ENCODE measurements at regions not wholly inside any gene's neighbourhood (a gene's known extent, or its start where the extent isn't known, plus 50 kb on each side); places are given as distances from the start of the nearest gene placed in this dataset.

DNA sequence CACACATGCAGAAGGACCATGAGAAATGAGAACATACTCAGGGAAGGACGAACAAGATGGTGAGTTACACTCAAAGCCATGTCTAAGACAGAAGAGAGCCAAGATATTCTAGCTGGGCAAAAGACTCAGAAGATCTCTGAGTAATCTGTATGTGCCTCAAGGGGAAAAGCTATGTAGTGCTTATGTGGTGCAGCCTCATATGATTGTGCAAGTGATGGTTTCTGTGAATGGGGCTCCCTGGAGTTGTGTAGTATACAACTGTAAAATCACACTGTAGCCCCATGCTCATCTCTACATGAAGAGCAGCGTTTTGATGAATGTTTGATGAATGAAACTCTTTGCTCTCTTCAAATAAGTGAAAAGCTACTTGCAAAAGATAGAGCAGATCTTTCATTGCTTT is 57.5 kb downstream of the OSR1 start:
- Mint-ChIP-seq H3K36me3 (ENCODE audit: low read depth) (no peaks in the 10 kb centered on the region), H3K27ac (no peak overlapping the region), H3K9me3 (peaks cover 12% of the 10 kb centered on the region), H3K4me1 (ENCODE audit: low read depth) (no peaks in the 10 kb centered on the region), H3K4me3 (no peak overlapping the region), H3K27me3 (no peaks in the 10 kb centered on the region)
- intact Hi-C loops (cut with micrococcal nuclease), result no loop called here

DNA sequence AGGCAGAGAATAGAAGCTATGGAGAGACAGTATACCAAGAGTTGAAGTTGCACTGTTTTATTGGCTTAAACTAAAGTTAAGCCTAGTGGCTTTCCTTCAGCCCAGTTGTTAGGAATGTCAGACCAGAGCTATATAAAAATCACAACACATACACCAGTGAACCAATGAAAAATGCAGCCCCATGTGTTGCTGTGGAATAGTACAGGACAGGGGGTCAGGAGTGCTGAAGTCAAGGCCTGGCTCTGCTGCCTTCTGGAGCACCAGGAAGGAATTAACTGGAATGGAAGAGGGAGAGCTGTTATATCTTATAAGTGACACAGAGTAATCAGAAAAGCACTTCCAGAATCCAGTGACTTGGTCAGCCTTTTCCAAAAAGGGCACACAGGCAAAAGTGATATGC is 58.9 kb downstream of the OSR1 start:
- intact Hi-C loops (cut with micrococcal nuclease), result no loop called here
- H3K4me3 Mint-ChIP-seq, result no peak overlapping the region
- no peaks in the 10 kb centered on the region for H3K27me3 Mint-ChIP-seq
- H3K27ac Mint-ChIP-seq, result no peak overlapping the region
- no peaks in the 10 kb centered on the region for H3K36me3 Mint-ChIP-seq (ENCODE audit: low read depth)
- no peaks in the 10 kb centered on the region for H3K4me1 Mint-ChIP-seq (ENCODE audit: low read depth)
- no peaks in the 10 kb centered on the region for H3K9me3 Mint-ChIP-seq

DNA sequence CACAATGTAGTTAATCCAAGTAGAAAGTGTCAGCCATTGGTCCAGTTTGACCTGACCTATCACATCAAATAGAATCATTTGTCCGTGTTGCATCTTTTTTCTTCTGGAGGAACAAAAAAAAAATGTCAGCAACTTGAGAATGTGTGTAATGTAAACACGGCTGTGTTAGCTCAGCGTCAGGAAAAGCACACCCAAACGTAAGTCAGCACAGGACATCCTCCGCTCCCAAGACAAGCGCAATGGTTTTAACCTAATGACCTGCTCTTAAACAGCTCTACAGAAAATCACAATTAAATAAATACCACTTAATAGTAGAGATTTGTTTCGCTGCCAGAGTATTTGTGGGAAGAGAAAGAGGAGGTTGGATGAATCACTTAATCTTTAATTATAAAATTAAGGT is 59.4 kb downstream of the OSR1 start:
- Mint-ChIP-seq H3K4me3 (no peak overlapping the region), H3K27me3 (no peaks in the 10 kb centered on the region), H3K27ac (no peak overlapping the region), H3K9me3 (no peaks in the 10 kb centered on the region), H3K36me3 (ENCODE audit: low read depth) (no peaks in the 10 kb centered on the region), H3K4me1 (ENCODE audit: low read depth) (no peaks in the 10 kb centered on the region)
- intact Hi-C loops (cut with micrococcal nuclease), result no loop called here

DNA sequence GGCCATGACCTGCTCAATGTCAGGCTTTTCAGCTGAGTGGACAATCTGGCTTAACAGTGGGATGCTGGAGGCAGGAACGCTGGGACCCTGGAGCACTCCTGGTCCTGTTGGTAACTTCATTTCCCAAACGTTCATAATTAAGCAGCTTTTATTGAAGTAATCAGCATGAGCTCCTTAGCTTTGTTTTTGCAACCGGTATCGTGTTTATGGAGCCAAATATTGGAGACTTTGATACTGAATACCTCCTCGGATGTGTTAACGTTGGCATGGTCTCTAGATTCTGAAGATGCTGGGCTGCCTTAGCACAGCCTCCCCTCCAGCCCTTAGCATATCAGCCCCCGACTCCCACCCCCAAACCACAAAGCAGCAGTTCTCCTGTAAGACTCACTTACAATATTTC is 60.7 kb downstream of the OSR1 start:
- Mint-ChIP-seq H3K4me1 (ENCODE audit: low read depth) (no peaks in the 10 kb centered on the region), H3K4me3 (no peak overlapping the region), H3K9me3 (no peaks in the 10 kb centered on the region), H3K27me3 (no peaks in the 10 kb centered on the region), H3K27ac (no peak overlapping the region), H3K36me3 (ENCODE audit: low read depth) (no peaks in the 10 kb centered on the region)
- intact Hi-C loops (cut with micrococcal nuclease), result no loop called here

DNA sequence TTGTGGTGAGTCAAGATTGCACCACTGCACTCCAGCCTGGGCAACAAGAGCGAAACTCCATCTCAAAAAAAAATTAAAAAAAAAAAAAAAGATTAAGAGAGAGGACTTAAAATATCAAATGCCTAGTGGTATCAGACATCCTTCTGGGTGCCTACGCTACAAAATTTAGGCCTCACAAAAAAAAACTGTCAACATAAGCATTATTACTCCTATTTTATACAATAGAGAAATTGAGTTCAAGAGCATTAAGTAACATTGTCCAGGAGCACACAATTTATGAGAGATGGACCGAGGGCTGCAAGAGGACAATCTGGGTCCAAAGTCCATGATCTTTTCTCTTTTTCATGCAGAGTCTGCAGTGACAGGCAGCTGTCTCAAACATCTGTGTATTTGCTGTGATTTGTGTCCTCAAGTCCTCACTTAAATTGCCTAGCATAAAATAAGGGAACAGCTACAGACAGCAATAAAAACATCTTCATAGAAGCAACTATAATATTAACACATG is 62.4 kb downstream of the OSR1 start:
- Mint-ChIP-seq H3K4me3 (no peak overlapping the region), H3K27ac (no peak overlapping the region), H3K4me1 (ENCODE audit: low read depth) (no peaks in the 10 kb centered on the region), H3K27me3 (no peaks in the 10 kb centered on the region), H3K9me3 (no peaks in the 10 kb centered on the region), H3K36me3 (ENCODE audit: low read depth) (no peaks in the 10 kb centered on the region)
- intact Hi-C loops (cut with micrococcal nuclease), result no loop called here

DNA sequence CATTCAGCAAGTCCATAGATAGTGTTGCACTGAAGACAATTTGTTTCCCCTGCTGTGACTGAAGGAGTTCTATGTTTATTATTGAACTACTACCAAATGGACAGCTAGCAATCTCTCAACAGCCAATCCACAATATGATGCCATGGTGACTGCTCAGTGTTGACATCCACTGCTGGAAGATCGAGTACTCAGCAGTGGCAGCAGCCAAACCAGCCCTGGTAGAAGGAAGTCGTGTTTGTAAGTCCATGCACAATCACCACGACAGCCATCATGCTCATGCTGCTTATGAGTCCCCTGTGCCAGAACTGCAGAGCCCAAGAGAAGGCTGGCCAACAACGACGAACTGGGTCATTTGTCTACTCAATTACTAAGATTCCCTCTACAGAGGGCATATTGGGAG is 66.4 kb downstream of the OSR1 start:
- H3K36me3 Mint-ChIP-seq (ENCODE audit: low read depth), result no peaks in the 10 kb centered on the region
- no peak overlapping the region for H3K27ac Mint-ChIP-seq
- no peaks in the 10 kb centered on the region for H3K4me1 Mint-ChIP-seq (ENCODE audit: low read depth)
- H3K27me3 Mint-ChIP-seq, result no peaks in the 10 kb centered on the region
- no peaks in the 10 kb centered on the region for H3K9me3 Mint-ChIP-seq
- H3K4me3 Mint-ChIP-seq, result no peak overlapping the region
- intact Hi-C loops (cut with micrococcal nuclease), result no loop called here

DNA sequence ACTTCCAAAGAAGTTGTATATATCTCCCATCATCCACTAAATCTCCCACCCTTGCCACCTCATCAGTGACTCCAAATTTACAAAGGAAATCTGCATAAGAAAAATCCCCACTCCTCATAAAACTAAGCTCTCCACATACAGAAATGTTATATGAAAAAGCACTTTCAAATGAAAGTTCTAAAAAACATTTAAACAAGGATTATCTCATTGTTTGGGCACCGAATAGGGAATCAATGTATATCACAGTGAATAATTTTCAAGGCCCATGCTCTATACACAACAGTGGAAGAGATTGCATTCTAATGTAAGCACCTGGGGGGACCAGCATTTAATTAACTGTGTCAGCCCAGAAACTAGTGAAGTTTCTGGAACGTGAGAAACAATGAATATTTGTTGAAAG is 70.1 kb downstream of the OSR1 start:
- H3K4me1 Mint-ChIP-seq (ENCODE audit: low read depth), result no peaks in the 10 kb centered on the region
- H3K36me3 Mint-ChIP-seq (ENCODE audit: low read depth), result no peaks in the 10 kb centered on the region
- no peak overlapping the region for H3K4me3 Mint-ChIP-seq
- H3K9me3 Mint-ChIP-seq, result peaks cover 12% of the 10 kb centered on the region
- H3K27ac Mint-ChIP-seq, result no peak overlapping the region
- intact Hi-C loops (cut with micrococcal nuclease), result no loop called here
- H3K27me3 Mint-ChIP-seq, result no peaks in the 10 kb centered on the region

DNA sequence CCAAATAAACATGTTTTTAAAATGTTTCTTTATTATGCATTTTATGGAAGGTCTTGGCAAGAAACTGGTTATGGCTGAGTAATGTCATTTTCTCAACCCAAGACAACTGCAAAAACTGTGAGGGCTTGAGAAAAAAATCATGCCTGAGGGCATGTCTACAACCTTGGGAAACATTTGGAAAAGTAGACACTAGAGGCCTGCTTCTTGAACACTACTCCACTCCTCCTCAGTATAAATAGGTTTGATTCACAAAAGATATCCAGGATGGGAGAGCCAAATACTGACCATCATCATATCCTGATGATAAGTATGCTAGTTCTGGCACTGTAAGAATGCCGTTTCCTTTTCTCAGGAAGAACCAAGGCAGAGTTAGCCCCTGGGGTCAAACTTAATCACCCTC is 71.1 kb downstream of the OSR1 start:
- Mint-ChIP-seq H3K4me3 (no peak overlapping the region), H3K27ac (no peak overlapping the region), H3K9me3 (peaks cover 19% of the 10 kb centered on the region), H3K36me3 (ENCODE audit: low read depth) (no peaks in the 10 kb centered on the region), H3K27me3 (no peaks in the 10 kb centered on the region), H3K4me1 (ENCODE audit: low read depth) (no peaks in the 10 kb centered on the region)
- intact Hi-C loops (cut with micrococcal nuclease), result no loop called here

DNA sequence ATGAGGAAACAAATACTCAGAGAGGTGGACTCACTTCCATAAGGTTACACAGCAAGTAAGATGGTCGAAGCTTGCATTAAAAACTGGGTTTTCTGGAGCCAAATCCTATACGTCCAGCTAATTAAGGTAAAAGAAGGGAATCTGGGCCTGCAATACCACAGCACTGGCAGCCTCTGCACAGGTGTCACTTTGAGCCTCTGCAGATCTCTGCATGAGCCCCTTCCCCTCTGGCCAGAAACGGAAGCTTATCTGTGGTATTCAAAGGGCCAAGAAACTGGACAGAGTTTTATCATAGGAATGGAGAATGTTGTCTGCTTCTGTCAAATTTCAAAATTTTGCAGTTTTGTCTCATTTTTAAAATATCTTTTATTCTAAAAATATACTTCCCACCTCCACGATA is 76.1 kb downstream of the OSR1 start:
- intact Hi-C loops (cut with micrococcal nuclease), result no loop called here
- H3K4me3 Mint-ChIP-seq, result no peak overlapping the region
- no peak overlapping the region for H3K27ac Mint-ChIP-seq
- no peaks in the 10 kb centered on the region for H3K4me1 Mint-ChIP-seq (ENCODE audit: low read depth)
- H3K27me3 Mint-ChIP-seq, result no peaks in the 10 kb centered on the region
- peaks cover 40% of the 10 kb centered on the region for H3K9me3 Mint-ChIP-seq
- no peaks in the 10 kb centered on the region for H3K36me3 Mint-ChIP-seq (ENCODE audit: low read depth)

DNA sequence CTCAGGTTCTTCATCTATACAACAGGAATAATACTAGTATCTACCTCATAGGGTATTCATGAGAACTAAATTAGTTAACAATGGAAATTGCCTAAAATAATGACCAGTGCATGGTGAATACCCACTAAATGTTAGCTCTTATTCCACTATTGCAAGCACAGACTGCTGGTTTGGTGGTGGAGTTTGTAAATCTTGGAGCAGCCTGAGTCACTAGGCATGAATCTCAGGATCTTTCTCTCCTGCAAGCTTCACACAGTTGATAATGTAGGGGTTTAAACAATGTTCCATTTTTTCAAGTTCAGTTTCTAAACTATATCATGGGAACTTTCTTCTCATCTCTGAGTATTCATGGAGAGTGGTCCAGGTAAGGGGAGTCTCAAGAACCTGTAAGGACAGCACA is 84.0 kb downstream of the OSR1 start:
- H3K27ac Mint-ChIP-seq, result no peak overlapping the region
- no peaks in the 10 kb centered on the region for H3K9me3 Mint-ChIP-seq
- H3K36me3 Mint-ChIP-seq (ENCODE audit: low read depth), result no peaks in the 10 kb centered on the region
- no peaks in the 10 kb centered on the region for H3K4me1 Mint-ChIP-seq (ENCODE audit: low read depth)
- H3K27me3 Mint-ChIP-seq, result no peaks in the 10 kb centered on the region
- no peak overlapping the region for H3K4me3 Mint-ChIP-seq
- intact Hi-C loops (cut with micrococcal nuclease), result no loop called here

DNA sequence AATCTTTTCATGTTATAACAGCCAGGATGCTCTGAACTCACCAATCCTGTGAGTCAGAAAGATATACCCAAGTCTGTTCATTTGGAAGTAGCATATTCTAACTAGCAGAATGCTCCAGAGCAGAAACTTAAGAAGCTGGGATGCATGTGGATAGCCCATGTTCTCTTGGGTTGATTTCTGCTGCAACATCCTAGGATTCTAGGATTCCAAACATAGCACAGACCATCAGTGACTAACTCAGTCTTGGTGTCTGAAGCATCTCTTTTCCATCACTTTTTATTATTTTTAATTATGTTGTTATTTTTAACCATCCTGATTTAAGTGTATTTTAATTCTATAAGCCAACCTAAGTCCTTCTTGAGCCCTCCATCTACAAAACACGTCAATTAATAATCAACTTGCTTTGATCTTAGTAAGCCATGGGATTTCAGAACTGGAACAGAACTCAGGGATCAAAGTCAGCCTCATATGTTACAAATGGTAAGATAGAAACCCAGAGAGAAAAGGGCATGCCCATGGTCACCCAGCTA is 85.4 kb downstream of the OSR1 start:
- Mint-ChIP-seq H3K27me3 (no peaks in the 10 kb centered on the region), H3K9me3 (no peaks in the 10 kb centered on the region), H3K36me3 (ENCODE audit: low read depth) (no peaks in the 10 kb centered on the region), H3K4me1 (ENCODE audit: low read depth) (no peaks in the 10 kb centered on the region), H3K4me3 (no peak overlapping the region), H3K27ac (no peak overlapping the region)
- intact Hi-C loops (cut with micrococcal nuclease), result no loop called here

DNA sequence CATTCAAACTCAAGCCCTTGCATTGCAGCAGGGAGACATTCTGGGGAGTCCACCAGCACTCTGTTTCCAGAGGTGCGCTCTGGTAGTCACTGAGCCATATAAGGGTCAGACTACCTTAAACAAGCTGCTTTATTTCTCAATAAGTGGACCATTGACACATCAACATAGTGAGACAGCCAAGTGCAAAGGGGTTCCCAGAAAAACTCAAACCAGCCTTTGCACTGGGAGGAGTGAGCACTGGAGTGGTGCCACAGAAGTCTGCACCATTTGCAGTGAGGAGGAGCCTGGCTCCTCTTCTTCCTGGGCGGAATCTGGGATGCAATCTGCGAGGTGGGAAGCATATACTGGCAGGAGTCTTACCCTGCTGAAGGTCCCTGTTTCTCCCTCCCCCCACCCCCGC is 86.4 kb downstream of the OSR1 start:
- Mint-ChIP-seq H3K9me3 (no peaks in the 10 kb centered on the region), H3K27me3 (no peaks in the 10 kb centered on the region), H3K4me1 (ENCODE audit: low read depth) (no peaks in the 10 kb centered on the region), H3K27ac (no peak overlapping the region), H3K36me3 (ENCODE audit: low read depth) (no peaks in the 10 kb centered on the region), H3K4me3 (no peak overlapping the region)
- intact Hi-C loops (cut with micrococcal nuclease), result no loop called here

DNA sequence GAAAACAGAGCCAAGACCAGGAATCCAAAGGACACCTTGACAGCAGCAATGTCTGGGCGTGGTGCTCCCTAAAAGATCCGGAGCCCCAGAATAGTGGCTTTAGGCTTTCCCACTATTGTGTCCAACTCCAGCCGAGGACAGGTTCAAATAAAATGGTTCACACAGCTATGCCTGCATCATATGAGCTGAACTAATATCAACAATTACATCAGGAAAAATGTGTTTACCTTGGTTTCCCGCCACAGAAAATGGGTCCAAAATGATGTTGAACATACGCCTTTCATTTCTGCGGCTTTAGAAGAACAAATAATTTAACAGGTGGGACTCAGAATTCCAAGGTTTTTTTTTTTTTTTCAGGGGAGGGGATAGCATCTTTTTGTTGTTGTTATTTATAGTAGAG is 93.6 kb downstream of the OSR1 start:
- H3K27me3 Mint-ChIP-seq, result no peaks in the 10 kb centered on the region
- peaks cover 23% of the 10 kb centered on the region for H3K9me3 Mint-ChIP-seq
- H3K36me3 Mint-ChIP-seq (ENCODE audit: low read depth), result no peaks in the 10 kb centered on the region
- H3K4me3 Mint-ChIP-seq, result no peak overlapping the region
- H3K4me1 Mint-ChIP-seq (ENCODE audit: low read depth), result no peaks in the 10 kb centered on the region
- no peak overlapping the region for H3K27ac Mint-ChIP-seq
- intact Hi-C loops (cut with micrococcal nuclease), result no loop called here

DNA sequence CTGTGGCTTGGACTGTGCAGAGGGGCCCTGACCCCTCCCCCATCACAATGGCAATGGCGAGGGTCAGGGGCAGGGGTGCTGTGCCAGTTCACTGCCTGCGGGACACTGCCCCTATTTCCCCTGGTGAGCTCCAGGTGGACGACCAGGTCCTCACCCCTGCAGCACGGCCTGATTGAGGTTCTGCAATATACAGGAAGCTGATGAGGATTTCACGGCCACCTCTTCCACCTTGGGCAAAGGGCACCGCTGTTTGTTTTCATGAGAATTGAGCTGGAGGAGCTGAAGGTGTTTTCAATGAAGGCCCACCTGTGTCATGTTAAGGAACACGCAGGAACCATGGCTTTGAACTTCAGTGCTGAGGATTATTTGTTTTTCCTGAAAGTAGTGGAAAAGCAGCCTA is 96.3 kb downstream of the OSR1 start:
- Mint-ChIP-seq H3K4me1 (ENCODE audit: low read depth) (no peaks in the 10 kb centered on the region), H3K27me3 (no peaks in the 10 kb centered on the region), H3K9me3 (peaks cover 31% of the 10 kb centered on the region), H3K36me3 (ENCODE audit: low read depth) (no peaks in the 10 kb centered on the region), H3K27ac (no peak overlapping the region), H3K4me3 (no peak overlapping the region)
- intact Hi-C loops (cut with micrococcal nuclease), result no loop called here

DNA sequence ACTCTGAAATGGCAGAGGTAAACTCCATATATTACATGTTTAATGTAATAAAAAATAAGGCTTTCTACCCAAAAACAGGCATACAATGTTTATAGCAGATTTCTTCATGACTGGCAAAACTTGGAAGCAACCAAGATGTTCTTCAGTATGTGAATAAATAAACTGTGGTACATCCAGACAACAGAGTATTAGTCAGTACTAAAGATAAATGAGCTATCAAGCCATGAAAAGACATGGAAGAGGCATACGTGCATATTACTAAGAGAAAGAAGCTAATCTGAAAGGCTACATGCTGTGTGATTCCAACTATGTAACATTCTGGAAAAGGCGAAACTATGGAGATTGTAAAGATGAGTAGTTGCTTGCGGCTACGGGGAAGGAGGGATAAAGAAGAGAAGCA is 97.4 kb downstream of the OSR1 start:
- H3K27ac Mint-ChIP-seq, result no peak overlapping the region

More for the DNA sequence above, 97.4 kb downstream of the OSR1 start:
- Mint-ChIP-seq H3K27me3 (no peaks in the 10 kb centered on the region), H3K36me3 (ENCODE audit: low read depth) (no peaks in the 10 kb centered on the region), H3K9me3 (peaks cover 33% of the 10 kb centered on the region), H3K4me3 (no peak overlapping the region), H3K4me1 (ENCODE audit: low read depth) (no peaks in the 10 kb centered on the region)
- intact Hi-C loops (cut with micrococcal nuclease), result no loop called here

All from dendritic cell treated with granulocyte-macrophage colony-stimulating factor and Interleukin-4, amounts not matched to agents 40 ng/mL and 50 ng/mL, for 4 days (primary cell).